ENCODE measurements at regions not wholly inside any gene's neighbourhood (a gene's known extent, or its start where the extent isn't known, plus 50 kb on each side); places are given as distances from the start of the nearest gene placed in this dataset.

DNA sequence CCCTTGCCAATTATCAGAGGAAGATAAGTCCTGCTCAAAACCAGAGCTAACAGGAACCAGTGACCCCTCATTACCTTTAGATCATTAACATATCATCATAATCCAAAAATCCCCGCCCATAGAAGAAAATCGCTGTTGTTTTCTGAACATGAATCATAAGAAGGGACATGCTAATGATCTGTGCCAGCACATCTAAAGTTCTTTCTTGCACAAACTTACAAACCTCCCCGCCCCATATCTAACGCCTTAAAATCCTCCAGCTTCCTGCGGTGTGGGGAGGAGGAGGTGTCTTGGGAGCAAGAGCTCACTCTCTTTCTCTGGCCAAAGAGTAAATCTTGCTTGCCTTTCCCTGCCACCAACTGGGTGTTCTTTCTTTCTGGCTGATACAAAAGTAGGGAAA lies 78.3 kb downstream of the IRX3 start:
- H3K27me3 ChIP-seq: no peaks in the 10 kb centered on the region
- H3K9me3 ChIP-seq: no peaks in the 10 kb centered on the region
- no peak for DNase-seq
- H3K4me3 ChIP-seq (ENCODE audit: low read depth, low read length): no peak overlapping the region
- TF ChIP-seq, protein P1, sequence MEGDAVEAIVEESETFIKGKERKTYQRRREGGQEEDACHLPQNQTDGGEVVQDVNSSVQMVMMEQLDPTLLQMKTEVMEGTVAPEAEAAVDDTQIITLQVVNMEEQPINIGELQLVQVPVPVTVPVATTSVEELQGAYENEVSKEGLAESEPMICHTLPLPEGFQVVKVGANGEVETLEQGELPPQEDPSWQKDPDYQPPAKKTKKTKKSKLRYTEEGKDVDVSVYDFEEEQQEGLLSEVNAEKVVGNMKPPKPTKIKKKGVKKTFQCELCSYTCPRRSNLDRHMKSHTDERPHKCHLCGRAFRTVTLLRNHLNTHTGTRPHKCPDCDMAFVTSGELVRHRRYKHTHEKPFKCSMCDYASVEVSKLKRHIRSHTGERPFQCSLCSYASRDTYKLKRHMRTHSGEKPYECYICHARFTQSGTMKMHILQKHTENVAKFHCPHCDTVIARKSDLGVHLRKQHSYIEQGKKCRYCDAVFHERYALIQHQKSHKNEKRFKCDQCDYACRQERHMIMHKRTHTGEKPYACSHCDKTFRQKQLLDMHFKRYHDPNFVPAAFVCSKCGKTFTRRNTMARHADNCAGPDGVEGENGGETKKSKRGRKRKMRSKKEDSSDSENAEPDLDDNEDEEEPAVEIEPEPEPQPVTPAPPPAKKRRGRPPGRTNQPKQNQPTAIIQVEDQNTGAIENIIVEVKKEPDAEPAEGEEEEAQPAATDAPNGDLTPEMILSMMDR (IDR thresholded peaks at IDR 0.05; ENCODE audit: low read depth, low read length): no peak
- no peaks in the 10 kb centered on the region for H3K36me3 ChIP-seq
- no peaks in the 10 kb centered on the region for H3K4me1 ChIP-seq

GRCh38 chr16:54207837-54208236 lies 78.8 kb downstream of the IRX3 start:
- Histone ChIP-seq H3K36me3 (no peaks in the 10 kb centered on the region), H3K27me3 (no peaks in the 10 kb centered on the region), H3K9me3 (no peaks in the 10 kb centered on the region), H3K4me3 (ENCODE audit: low read depth, low read length) (no peak overlapping the region), H3K4me1 (no peaks in the 10 kb centered on the region)
- DNase-seq: no peak
- TF ChIP-seq, protein P1 (IDR thresholded peaks at IDR 0.05; ENCODE audit: low read depth, low read length): no peak

GRCh38 chr16:54204756-54205155 lies 81.8 kb downstream of the IRX3 start:
- Histone ChIP-seq H3K4me3 (ENCODE audit: low read depth, low read length) (no peak overlapping the region), H3K4me1 (no peaks in the 10 kb centered on the region), H3K36me3 (no peaks in the 10 kb centered on the region), H3K27me3 (no peaks in the 10 kb centered on the region), H3K9me3 (no peaks in the 10 kb centered on the region)
- TF ChIP-seq, protein P1 (IDR thresholded peaks at IDR 0.05; ENCODE audit: low read depth, low read length): no peak
- DNase-seq: no peak

DNA sequence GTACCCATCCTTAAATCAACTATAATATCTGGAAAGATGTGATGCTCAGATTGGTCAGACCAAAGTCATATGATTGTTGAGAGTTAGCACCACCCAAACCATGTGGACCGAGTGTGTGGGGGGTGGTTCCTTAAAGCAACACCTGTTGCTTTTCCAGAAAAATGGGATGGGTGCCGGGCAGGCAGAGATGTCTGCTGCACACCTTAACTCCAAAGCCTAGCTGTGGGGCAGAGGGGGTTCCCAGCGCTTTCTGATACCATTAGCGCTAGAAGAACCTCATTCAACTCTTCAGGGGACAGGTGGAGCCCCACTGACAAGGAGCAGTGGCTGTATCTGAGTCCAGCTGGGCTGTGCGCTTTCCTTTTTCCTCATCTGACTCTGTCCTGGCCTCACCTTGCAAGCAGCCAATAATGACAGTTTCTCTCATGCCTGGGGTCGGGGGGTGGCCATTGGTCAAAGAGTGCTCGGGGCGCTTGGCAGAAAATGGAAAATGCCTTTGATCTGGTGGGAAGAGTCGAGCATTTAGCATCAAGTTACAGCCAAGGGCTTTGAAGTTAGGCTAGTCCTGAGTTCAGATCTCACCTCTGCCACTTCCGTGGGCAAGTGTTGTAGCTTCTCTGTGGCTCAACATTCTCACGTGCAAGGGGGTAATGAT lies 82.6 kb downstream of the IRX3 start:
- DNase-seq: no peak
- no peaks in the 10 kb centered on the region for H3K36me3 ChIP-seq
- no peaks in the 10 kb centered on the region for H3K9me3 ChIP-seq
- H3K4me3 ChIP-seq (ENCODE audit: low read depth, low read length): no peak overlapping the region
- TF ChIP-seq, protein P1 (IDR thresholded peaks at IDR 0.05; ENCODE audit: low read depth, low read length): no peak
- H3K27me3 ChIP-seq: no peaks in the 10 kb centered on the region
- H3K4me1 ChIP-seq: no peaks in the 10 kb centered on the region

DNA sequence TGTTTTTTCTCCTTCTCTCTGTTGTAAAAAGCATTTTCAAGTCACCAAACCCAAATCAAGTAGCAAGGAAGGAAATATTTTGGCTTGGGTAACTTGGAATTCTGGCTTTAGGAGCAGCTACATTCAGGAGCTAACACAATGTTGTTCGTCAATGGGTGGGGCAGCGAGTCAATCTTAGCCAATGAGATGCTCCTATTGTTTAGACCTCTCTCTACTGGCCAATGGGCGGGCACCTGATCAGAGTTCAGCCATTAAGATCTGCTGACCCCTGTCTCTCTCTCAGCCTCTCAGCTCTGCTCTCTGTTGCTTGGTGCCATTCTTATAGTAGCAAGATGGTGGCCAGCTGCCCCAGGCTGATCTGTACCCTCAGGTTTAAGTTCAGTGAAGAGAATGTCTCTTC lies 83.2 kb downstream of the IRX3 start:
- DNase-seq: no peak
- no peaks in the 10 kb centered on the region for H3K9me3 ChIP-seq
- H3K36me3 ChIP-seq: no peaks in the 10 kb centered on the region
- no peaks in the 10 kb centered on the region for H3K4me1 ChIP-seq
- H3K4me3 ChIP-seq (ENCODE audit: low read depth, low read length): no peak overlapping the region
- TF ChIP-seq, protein P1 (IDR thresholded peaks at IDR 0.05; ENCODE audit: low read depth, low read length): no peak
- no peaks in the 10 kb centered on the region for H3K27me3 ChIP-seq

Measured in BE2C (cell line).